ENCODE measurements at regions not wholly inside any gene's neighbourhood (a gene's known extent, or its start where the extent isn't known, plus 50 kb on each side); places are given as distances from the start of the nearest gene placed in this dataset.

DNA sequence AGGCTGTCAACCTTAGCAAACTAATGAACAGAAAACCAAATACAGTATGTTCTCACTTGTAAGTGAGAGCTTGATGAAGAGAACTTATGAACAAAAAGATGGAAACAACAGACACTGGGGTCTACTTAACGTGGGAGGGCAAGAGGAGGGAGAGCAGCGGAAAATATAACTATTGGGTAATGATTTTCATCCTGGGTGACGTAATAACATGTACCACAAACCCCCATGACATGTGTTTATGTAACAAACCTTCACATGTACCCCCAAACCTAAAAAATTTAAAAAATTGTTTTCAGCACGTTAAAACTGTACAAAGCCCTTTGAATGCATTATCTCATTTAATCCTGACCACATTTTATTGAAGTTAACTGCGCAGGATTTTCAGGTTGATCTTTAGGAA is 64.9 kb upstream of the RBMS1 start:
- Histone ChIP-seq H3K4me3 (ENCODE audit: control insufficient read depth in 2 of 3, extremely low read depth in 1 of 3, insufficient read depth in 2 of 3, low read depth in 1 of 3, low read length in 3 of 3) (no peak overlapping the region), H3K9me3 (ENCODE audit: control insufficient read depth, low read depth, low read length) (no peaks in the 10 kb centered on the region), H3K4me2 (ENCODE audit: control insufficient read depth, extremely low read depth, insufficient read depth, low read depth, low read length) (no peak overlapping the region), H4K20me1 (ENCODE audit: control insufficient read depth, extremely low read depth, insufficient read depth, low read length) (no peaks in the 10 kb centered on the region), H3K9me1 (ENCODE audit: control insufficient read depth, extremely low read depth, insufficient read depth, low read length) (no peaks in the 10 kb centered on the region), H3K9ac (ENCODE audit: control insufficient read depth, extremely low read depth, insufficient read depth, low read length) (no peak overlapping the region), H3K36me3 (ENCODE audit: control insufficient read depth in 2 of 2, extremely low read depth in 1 of 2, insufficient read depth in 2 of 2, low read length in 2 of 2) (no peaks in the 10 kb centered on the region), H3K27me3 (ENCODE audit: control insufficient read depth, extremely low read depth, insufficient read depth, low read length) (no peaks in the 10 kb centered on the region), H3K79me2 (ENCODE audit: control insufficient read depth, insufficient read depth, low read length) (no peaks in the 10 kb centered on the region), H3K4me1 (ENCODE audit: control insufficient read depth, extremely low read depth, insufficient read depth, low read length) (peaks cover 10% of the 10 kb centered on the region), H2AFZ (ENCODE audit: control insufficient read depth, low read length) (no peak overlapping the region), H3K27ac (ENCODE audit: control insufficient read depth, insufficient read depth, low read length) (no peak overlapping the region)
- no peak for TF ChIP-seq EZH2 (IDR thresholded peaks at IDR 0.05; ENCODE audit: low read length)
- no peak for TF ChIP-seq CTCF (optimal IDR thresholded peaks at IDR 0.05 in 1 of 3, IDR thresholded peaks at IDR 0.05 in 1 of 3, conservative IDR thresholded peaks at IDR 0.05 in 1 of 3; ENCODE audit: extremely low read depth in 1 of 3, insufficient read depth in 2 of 3, low read length in 3 of 3)
- no peak for DNase-seq (ENCODE audit: low read depth, low spot score)
- FAIRE-seq, result no peak
- dilution Hi-C loops (cut with MboI; ENCODE audit: extremely low pct_ligation_motif_present, low sequenced_read_pairs), result no loop called here

GRCh38 chr2:160561551-160562295 is 68.1 kb upstream of the RBMS1 start:
- peak overlapping the region; percentile 52 for H3K27ac ChIP-seq (ENCODE audit: control insufficient read depth, insufficient read depth, low read length)
- H3K79me2 ChIP-seq (ENCODE audit: control insufficient read depth, insufficient read depth, low read length), result no peaks in the 10 kb centered on the region
- H3K27me3 ChIP-seq (ENCODE audit: control insufficient read depth, extremely low read depth, insufficient read depth, low read length), result no peaks in the 10 kb centered on the region
- H4K20me1 ChIP-seq (ENCODE audit: control insufficient read depth, extremely low read depth, insufficient read depth, low read length), result no peaks in the 10 kb centered on the region
- peaks cover 10% of the 10 kb centered on the region for H3K4me1 ChIP-seq (ENCODE audit: control insufficient read depth, extremely low read depth, insufficient read depth, low read length)
- DNase-seq (ENCODE audit: low read depth, low spot score), result peak; percentile 69
- H3K36me3 ChIP-seq (ENCODE audit: control insufficient read depth in 2 of 2, extremely low read depth in 1 of 2, insufficient read depth in 2 of 2, low read length in 2 of 2), result no peaks in the 10 kb centered on the region
- TF ChIP-seq CTCF (optimal IDR thresholded peaks at IDR 0.05 in 1 of 3, IDR thresholded peaks at IDR 0.05 in 1 of 3, conservative IDR thresholded peaks at IDR 0.05 in 1 of 3; ENCODE audit: extremely low read depth in 1 of 3, insufficient read depth in 2 of 3, low read length in 3 of 3) (no peak), EZH2 (IDR thresholded peaks at IDR 0.05; ENCODE audit: low read length) (no peak)
- no peak overlapping the region for H3K9ac ChIP-seq (ENCODE audit: control insufficient read depth, extremely low read depth, insufficient read depth, low read length)
- dilution Hi-C loops (cut with MboI; ENCODE audit: extremely low pct_ligation_motif_present, low sequenced_read_pairs), result no loop called here
- peak; percentile 95 for FAIRE-seq
- peak overlapping the region in 1 of 3 experiments; percentile 33 for H3K4me3 ChIP-seq (ENCODE audit: control insufficient read depth in 2 of 3, extremely low read depth in 1 of 3, insufficient read depth in 2 of 3, low read depth in 1 of 3, low read length in 3 of 3)
- peak overlapping the region; percentile 77 for H2AFZ ChIP-seq (ENCODE audit: control insufficient read depth, low read length)
- H3K9me1 ChIP-seq (ENCODE audit: control insufficient read depth, extremely low read depth, insufficient read depth, low read length), result no peaks in the 10 kb centered on the region
- H3K9me3 ChIP-seq (ENCODE audit: control insufficient read depth, low read depth, low read length), result no peaks in the 10 kb centered on the region
- peak overlapping the region; percentile 63 for H3K4me2 ChIP-seq (ENCODE audit: control insufficient read depth, extremely low read depth, insufficient read depth, low read depth, low read length)

Measured in keratinocyte (primary cell).